OCI-LY1 (cell line): ENCODE measurements at regions not wholly inside any gene's neighbourhood (a gene's known extent, or its start where the extent isn't known, plus 50 kb on each side); places are given as distances from the start of the nearest gene placed in this dataset.

Experiments
- H2AFZ ChIP-seq: fragments of 200-600 bp; sonication (generic), shearing (Covaris generic); 2 replicates; pipeline ENCODE4 v1.6.0; 2014; ENCODE audit warnings: antibody characterized with exemption, mild to moderate bottlenecking, low read length
- H3F3A ChIP-seq: fragments of 200-600 bp; sonication (generic), shearing (Covaris generic); 2 replicates; pipeline ENCODE4 v1.6.0; 2014; ENCODE audit warnings: mild to moderate bottlenecking, antibody characterized with exemption, low read length, moderate library complexity; ENCODE audit not compliant: insufficient read depth
- H3K27ac ChIP-seq: fragments of 200-600 bp; sonication (generic); 2 replicates; pipeline ENCODE4 v1.5.1; 2014; ENCODE audit warnings: low read length, mixed run types, mild to moderate bottlenecking, low read depth; ENCODE audit not compliant: poor library complexity, severe bottlenecking
- H3K27me3 ChIP-seq: fragments of 200-600 bp; sonication (generic); 2 replicates; pipeline ENCODE4 v1.6.0; 2014; ENCODE audit warnings: antibody characterized with exemption, mild to moderate bottlenecking, low read length, moderate library complexity; ENCODE audit not compliant: insufficient read depth
- H3K36me3 ChIP-seq: fragments of 200-600 bp; sonication (generic); 2 replicates; pipeline ENCODE4 v1.6.1; 2014; ENCODE audit warnings: mild to moderate bottlenecking, antibody characterized with exemption, low read length, moderate library complexity, mixed read lengths; ENCODE audit not compliant: insufficient read depth
- H3K4me1 ChIP-seq: fragments of 200-600 bp; sonication (generic); 2 replicates; pipeline ENCODE4 v1.5.1; 2014; ENCODE audit warnings: mild to moderate bottlenecking, low read length, moderate library complexity; ENCODE audit not compliant: insufficient read depth, severe bottlenecking
- H3K4me2 ChIP-seq: fragments of 200-600 bp; sonication (generic), shearing (Covaris generic); 2 replicates; pipeline ENCODE4 v1.6.1; 2014; ENCODE audit warnings: low read length
- H3K4me3 ChIP-seq: fragments of 200-600 bp; sonication (generic); 2 replicates; pipeline ENCODE4 v1.5.1; 2014; ENCODE audit warnings: low read length, low read depth, mild to moderate bottlenecking, mixed read lengths; ENCODE audit not compliant: poor library complexity, severe bottlenecking
- H3K79me2 ChIP-seq: fragments of 200-600 bp; shearing (Covaris generic); 2 replicates; pipeline ENCODE4 v1.6.1; 2016; ENCODE audit warnings: mixed run types, low read length, mixed read lengths; ENCODE audit not compliant: insufficient read depth
- H3K9ac ChIP-seq: fragments of 200-600 bp; sonication (generic), shearing (Covaris generic); 2 replicates; pipeline ENCODE4 v1.6.1; 2014; ENCODE audit warnings: mild to moderate bottlenecking, low read length, mixed read lengths
- H3K9me2 ChIP-seq: fragments of 200-600 bp; sonication (generic), shearing (Covaris generic); 2 replicates; pipeline ENCODE4 v1.6.1; 2014; ENCODE audit warnings: low read depth, mild to moderate bottlenecking, low read length, mixed read lengths
- H3K9me3 ChIP-seq: fragments of 200-600 bp; shearing (Covaris generic); 2 replicates; pipeline ENCODE4 v1.6.1; 2014; ENCODE audit warnings: low read length, mixed read lengths
- H4K20me1 ChIP-seq: fragments of 200-600 bp; sonication (generic), shearing (Covaris generic); 2 replicates; pipeline ENCODE4 v1.6.0; 2016; ENCODE audit warnings: mild to moderate bottlenecking, low read length; ENCODE audit not compliant: insufficient read depth
- CTCF ChIP-seq: fragments of 200-600 bp; sonication (generic), shearing (Covaris generic); IDR thresholded peaks from 2 replicates; pipeline ENCODE4 v1.5.1; 2017; ENCODE audit warnings: mild to moderate bottlenecking, antibody characterized with exemption, low read length, moderate library complexity, mixed read lengths
- EZH2 ChIP-seq: fragments of 200-600 bp; sonication (generic), shearing (Covaris generic); IDR thresholded peaks from 2 replicates; pipeline ENCODE4 v1.8.0; 2017; ENCODE audit warnings: borderline replicate concordance, mixed run types, mild to moderate bottlenecking, antibody characterized with exemption, low read length, moderate library complexity, mixed read lengths

- no peak overlapping the region for H3K27ac ChIP-seq
- no peaks in the 10 kb centered on the region for H3K9me3 ChIP-seq
- no peaks in the 10 kb centered on the region for H3K36me3 ChIP-seq
- TF ChIP-seq EZH2 (no peak), CTCF (no peak)
- no peak overlapping the region for H3K9ac ChIP-seq
- no peaks in the 10 kb centered on the region for H3K79me2 ChIP-seq
- no peak overlapping the region for H3K4me3 ChIP-seq
- no peaks in the 10 kb centered on the region for H3K9me2 ChIP-seq
- no peaks in the 10 kb centered on the region for H3K4me1 ChIP-seq
- H3F3A ChIP-seq: no peaks in the 10 kb centered on the region
- no peaks in the 10 kb centered on the region for H3K27me3 ChIP-seq
- no peaks in the 10 kb centered on the region for H4K20me1 ChIP-seq
- no peak overlapping the region for H3K4me2 ChIP-seq
- H2AFZ ChIP-seq: no peak overlapping the region
Measured at GRCh38 chr3:178313716-178314115, 222.5 kb upstream of the KCNMB2 start.

- no peak overlapping the region for H3K9ac ChIP-seq
- H3K4me2 ChIP-seq: no peak overlapping the region
- H3K9me2 ChIP-seq: no peaks in the 10 kb centered on the region
- H3K79me2 ChIP-seq: no peaks in the 10 kb centered on the region
- H3K9me3 ChIP-seq: no peaks in the 10 kb centered on the region
- no peaks in the 10 kb centered on the region for H4K20me1 ChIP-seq
- H3K27ac ChIP-seq: no peak overlapping the region
- no peak overlapping the region for H2AFZ ChIP-seq
- H3K27me3 ChIP-seq: no peaks in the 10 kb centered on the region
- no peaks in the 10 kb centered on the region for H3K4me1 ChIP-seq
- H3K36me3 ChIP-seq: no peaks in the 10 kb centered on the region
- no peak overlapping the region for H3K4me3 ChIP-seq
- H3F3A ChIP-seq: no peaks in the 10 kb centered on the region
- TF ChIP-seq CTCF (no peak), EZH2 (no peak)
Measured at GRCh38 chr3:178318340-178318739, 217.9 kb upstream of the KCNMB2 start.

- Histone ChIP-seq H3K9me2 (no peaks in the 10 kb centered on the region), H3K9me3 (no peaks in the 10 kb centered on the region), H3K27ac (no peak overlapping the region)
Measured at GRCh38 chr3:178318941-178319816, 217.1 kb upstream of the KCNMB2 start.

More at GRCh38 chr3:178318941-178319816, 217.1 kb upstream of the KCNMB2 start:
- Histone ChIP-seq H4K20me1 (no peaks in the 10 kb centered on the region), H3K4me2 (no peak overlapping the region), H3K4me1 (no peaks in the 10 kb centered on the region), H2AFZ (no peak overlapping the region), H3K36me3 (no peaks in the 10 kb centered on the region), H3K9ac (no peak overlapping the region), H3K27me3 (no peaks in the 10 kb centered on the region), H3K79me2 (no peaks in the 10 kb centered on the region), H3F3A (no peaks in the 10 kb centered on the region), H3K4me3 (no peak overlapping the region)
- TF ChIP-seq EZH2 (no peak), CTCF (no peak)
